ENCODE measurements at regions not wholly inside any gene's neighbourhood (a gene's known extent, or its start where the extent isn't known, plus 50 kb on each side); places are given as distances from the start of the nearest gene placed in this dataset.

DNA sequence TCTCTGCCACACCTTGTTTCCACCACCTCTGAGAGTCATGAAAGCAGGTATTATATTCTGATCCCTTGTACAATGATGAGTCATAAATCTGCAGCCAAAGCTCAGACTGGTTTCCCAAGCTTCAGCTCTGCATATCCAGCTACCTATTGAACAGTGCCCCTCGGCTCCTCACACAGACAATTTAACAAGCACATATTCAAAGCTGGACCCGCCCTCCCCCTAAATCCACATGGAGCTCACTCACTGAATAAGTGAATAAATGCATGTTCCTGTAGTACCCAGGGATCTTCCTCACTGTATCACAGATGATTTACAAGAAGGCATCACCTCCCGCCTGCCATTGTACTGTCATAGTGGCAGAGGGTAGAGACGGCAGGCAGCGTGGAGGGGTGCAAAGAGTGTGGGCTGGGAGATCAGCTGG lies 516.4 kb downstream of the GRIN2A start:
- no peaks in the 10 kb centered on the region for H3K9me3 ChIP-seq (ENCODE audit: control insufficient read depth, insufficient read depth, low read depth, low read length)
- no peaks in the 10 kb centered on the region for H3K36me3 ChIP-seq (ENCODE audit: control insufficient read depth in 2 of 2, insufficient read depth in 1 of 2, low read length in 2 of 2)
- no peak overlapping the region for H3K4me3 ChIP-seq (ENCODE audit: low read depth, low read length)
- CTCF ChIA-PET, result interaction anchor here (1.4 kb wide), 1 partner anchor 19 kb away, joined by 4 read pairs; no protein-coding TSS in a partner anchor
- TF ChIP-seq ZNF623 (tag by site-specific recombination; IDR thresholded peaks at IDR 0.05) (no peak), ZNF155 (tag by site-specific recombination; IDR thresholded peaks at IDR 0.05) (no peak), ZNF302 (tag by site-specific recombination; IDR thresholded peaks at IDR 0.05; ENCODE audit: low read depth) (no peak), ZFP69B (tag by site-specific recombination; IDR thresholded peaks at IDR 0.05) (no peak), BCL11A (tag by site-specific recombination; IDR thresholded peaks at IDR 0.05; ENCODE audit: low read depth) (no peak), WT1 (tag by site-specific recombination; IDR thresholded peaks at IDR 0.05) (no peak), SCRT2 (tag by site-specific recombination; IDR thresholded peaks at IDR 0.05) (no peak), ZNF311 (tag by site-specific recombination; IDR thresholded peaks at IDR 0.05; ENCODE audit: borderline replicate concordance) (no peak), ZNF473 (tag by site-specific recombination; IDR thresholded peaks at IDR 0.05) (no peak), MYNN (tag by site-specific recombination; IDR thresholded peaks at IDR 0.05; ENCODE audit: borderline replicate concordance) (no peak)
- no peak overlapping the region for H3K27ac ChIP-seq (ENCODE audit: extremely low read depth, low read depth, low read length)
- POLR2A ChIA-PET, result no interaction called here
- H3K4me1 ChIP-seq (ENCODE audit: control insufficient read depth, insufficient read depth, low read length), result no peaks in the 10 kb centered on the region

DNA sequence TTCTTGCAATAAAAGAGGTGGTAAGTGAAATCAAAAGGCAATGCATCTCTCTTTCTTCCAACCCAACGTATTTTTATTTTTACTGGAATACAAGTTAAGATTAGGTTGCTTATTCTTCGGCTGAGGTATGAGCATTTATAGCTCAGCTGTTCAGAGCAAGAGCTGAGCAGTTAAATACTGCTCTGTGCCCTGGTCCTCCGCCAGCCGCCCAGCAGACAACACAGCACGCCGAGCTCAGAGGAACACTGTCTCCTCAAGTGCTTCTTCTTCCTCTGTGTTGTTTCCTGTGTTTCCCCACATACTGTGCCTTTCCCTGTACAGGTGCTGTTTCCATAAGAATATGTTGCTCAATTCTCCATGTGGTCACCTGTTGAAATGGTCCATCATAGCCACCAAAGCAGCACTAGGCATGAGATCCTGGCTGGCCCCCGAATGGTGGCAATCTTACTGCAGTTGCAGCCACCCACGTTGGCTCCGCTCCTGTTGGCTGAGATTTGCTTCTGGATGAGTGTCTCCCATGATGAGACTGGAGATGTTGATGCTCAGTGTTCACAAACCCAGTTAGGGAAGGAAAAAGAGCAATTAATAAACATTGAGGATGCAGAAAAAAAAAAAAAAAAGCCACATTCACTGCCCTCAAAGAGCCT lies 515.3 kb downstream of the GRIN2A start:
- H3K9me3 ChIP-seq (ENCODE audit: control insufficient read depth, insufficient read depth, low read depth, low read length), result no peaks in the 10 kb centered on the region
- no peaks in the 10 kb centered on the region for H3K36me3 ChIP-seq (ENCODE audit: control insufficient read depth in 2 of 2, insufficient read depth in 1 of 2, low read length in 2 of 2)
- H3K27ac ChIP-seq (ENCODE audit: extremely low read depth, low read depth, low read length), result no peak overlapping the region
- TF ChIP-seq ZNF658 (tag by site-specific recombination; IDR thresholded peaks at IDR 0.05) (no peak), ZFP37 (tag by site-specific recombination; IDR thresholded peaks at IDR 0.05) (no peak), ZEB2 (tag by site-specific recombination; IDR thresholded peaks at IDR 0.05) (no peak), ZNF629 (tag by site-specific recombination; IDR thresholded peaks at IDR 0.05) (no peak), SETDB1 (IDR thresholded peaks at IDR 0.05; ENCODE audit: insufficient read length, low read length) (no peak), YY2 (tag by site-specific recombination; IDR thresholded peaks at IDR 0.05) (no peak), ZNF350 (tag by site-specific recombination; IDR thresholded peaks at IDR 0.05) (no peak), ZNF701 (tag by site-specific recombination; IDR thresholded peaks at IDR 0.05) (no peak), OSR2 (tag by site-specific recombination; IDR thresholded peaks at IDR 0.05) (no peak)
- TF ChIP-seq, protein P1, sequence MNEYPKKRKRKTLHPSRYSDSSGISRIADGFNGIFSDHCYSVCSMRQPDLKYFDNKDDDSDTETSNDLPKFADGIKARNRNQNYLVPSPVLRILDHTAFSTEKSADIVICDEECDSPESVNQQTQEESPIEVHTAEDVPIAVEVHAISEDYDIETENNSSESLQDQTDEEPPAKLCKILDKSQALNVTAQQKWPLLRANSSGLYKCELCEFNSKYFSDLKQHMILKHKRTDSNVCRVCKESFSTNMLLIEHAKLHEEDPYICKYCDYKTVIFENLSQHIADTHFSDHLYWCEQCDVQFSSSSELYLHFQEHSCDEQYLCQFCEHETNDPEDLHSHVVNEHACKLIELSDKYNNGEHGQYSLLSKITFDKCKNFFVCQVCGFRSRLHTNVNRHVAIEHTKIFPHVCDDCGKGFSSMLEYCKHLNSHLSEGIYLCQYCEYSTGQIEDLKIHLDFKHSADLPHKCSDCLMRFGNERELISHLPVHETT (tag by site-specific recombination; IDR thresholded peaks at IDR 0.05), result no peak
- no peaks in the 10 kb centered on the region for H3K4me1 ChIP-seq (ENCODE audit: control insufficient read depth, insufficient read depth, low read length)
- no peak overlapping the region for H3K4me3 ChIP-seq (ENCODE audit: low read depth, low read length)
- ChIA-PET POLR2A (no interaction called here), CTCF (interaction anchor here (0.5 to 1.4 kb wide), 2 partner anchors 20 to 411 kb away, joined by 3 to 4 read pairs; no protein-coding TSS in a partner anchor)

DNA sequence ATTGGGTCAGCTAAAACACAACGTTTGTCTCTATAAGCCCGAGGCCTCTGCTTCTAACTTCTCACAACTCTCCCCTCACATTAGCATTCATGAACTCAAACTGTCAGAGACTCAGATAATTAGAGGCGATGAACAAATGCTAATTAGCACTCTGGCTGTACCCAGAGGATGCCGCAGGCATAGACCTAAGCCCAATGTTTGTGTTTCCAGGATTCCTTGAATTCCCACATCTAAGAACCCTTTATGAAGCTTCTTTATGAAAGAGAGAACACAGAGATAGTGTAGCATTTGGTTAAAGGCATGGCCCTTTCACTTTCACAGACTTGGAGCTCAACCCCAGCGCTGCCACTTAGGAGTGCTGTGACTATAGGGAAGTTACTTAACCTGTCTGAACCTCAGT lies 512.2 kb downstream of the GRIN2A start:
- Histone ChIP-seq H3K36me3 (ENCODE audit: control insufficient read depth in 2 of 2, insufficient read depth in 1 of 2, low read length in 2 of 2) (no peaks in the 10 kb centered on the region), H3K4me3 (ENCODE audit: low read depth, low read length) (no peak overlapping the region), H3K9me3 (ENCODE audit: control insufficient read depth, insufficient read depth, low read depth, low read length) (no peaks in the 10 kb centered on the region), H3K27ac (ENCODE audit: extremely low read depth, low read depth, low read length) (no peak overlapping the region), H3K4me1 (ENCODE audit: control insufficient read depth, insufficient read depth, low read length) (no peaks in the 10 kb centered on the region)
- POLR2A ChIA-PET, result no interaction called here
- CTCF ChIA-PET, result no interaction called here
- TF ChIP-seq ZNF223 (tag by site-specific recombination; IDR thresholded peaks at IDR 0.05) (no peak), ZNF549 (tag by site-specific recombination; IDR thresholded peaks at IDR 0.05) (no peak), ZNF416 (tag by site-specific recombination; IDR thresholded peaks at IDR 0.05) (no peak), GFI1B (tag by site-specific recombination; IDR thresholded peaks at IDR 0.05) (no peak), HOXD13 (CRISPR knock-in tag; IDR thresholded peaks at IDR 0.05; ENCODE audit: borderline replicate concordance) (no peak), ZNF132 (tag by site-specific recombination; IDR thresholded peaks at IDR 0.05; ENCODE audit: borderline replicate concordance) (no peak), ZNF302 (tag by site-specific recombination; IDR thresholded peaks at IDR 0.05; ENCODE audit: low read depth) (no peak), ZNF830 (tag by site-specific recombination; IDR thresholded peaks at IDR 0.05; ENCODE audit: low read depth) (no peak), YY1 (tag by site-specific recombination; IDR thresholded peaks at IDR 0.05) (no peak), ZNF768 (tag by site-specific recombination; IDR thresholded peaks at IDR 0.05) (no peak), ZNF664 (tag by site-specific recombination; IDR thresholded peaks at IDR 0.05) (no peak)
- TF ChIP-seq, protein P2, sequence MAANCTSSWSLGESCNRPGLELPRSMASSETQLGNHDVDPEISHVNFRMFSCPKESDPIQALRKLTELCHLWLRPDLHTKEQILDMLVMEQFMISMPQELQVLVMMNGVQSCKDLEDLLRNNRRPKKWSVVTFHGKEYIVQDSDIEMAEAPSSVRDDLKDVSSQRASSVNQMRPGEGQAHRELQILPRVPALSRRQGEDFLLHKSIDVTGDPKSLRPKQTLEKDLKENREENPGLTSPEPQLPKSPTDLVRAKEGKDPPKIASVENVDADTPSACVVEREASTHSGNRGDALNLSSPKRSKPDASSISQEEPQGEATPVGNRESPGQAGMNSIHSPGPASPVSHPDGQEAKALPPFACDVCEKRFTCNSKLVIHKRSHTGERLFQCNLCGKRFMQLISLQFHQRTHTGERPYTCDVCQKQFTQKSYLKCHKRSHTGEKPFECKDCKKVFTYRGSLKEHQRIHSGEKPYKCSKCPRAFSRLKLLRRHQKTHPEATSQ (tag by site-specific recombination; IDR thresholded peaks at IDR 0.05), result no peak
- TF ChIP-seq, protein P3, sequence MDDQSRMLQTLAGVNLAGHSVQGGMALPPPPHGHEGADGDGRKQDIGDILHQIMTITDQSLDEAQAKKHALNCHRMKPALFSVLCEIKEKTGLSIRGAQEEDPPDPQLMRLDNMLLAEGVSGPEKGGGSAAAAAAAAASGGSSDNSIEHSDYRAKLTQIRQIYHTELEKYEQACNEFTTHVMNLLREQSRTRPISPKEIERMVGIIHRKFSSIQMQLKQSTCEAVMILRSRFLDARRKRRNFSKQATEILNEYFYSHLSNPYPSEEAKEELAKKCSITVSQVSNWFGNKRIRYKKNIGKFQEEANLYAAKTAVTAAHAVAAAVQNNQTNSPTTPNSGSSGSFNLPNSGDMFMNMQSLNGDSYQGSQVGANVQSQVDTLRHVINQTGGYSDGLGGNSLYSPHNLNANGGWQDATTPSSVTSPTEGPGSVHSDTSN (CRISPR knock-in tag; IDR thresholded peaks at IDR 0.05), result no peak
